Endometrium (tissue), 2 donors: ENCODE measurements at regions not wholly inside any gene's neighbourhood (a gene's known extent, or its start where the extent isn't known, plus 50 kb on each side); places are given as distances from the start of the nearest gene placed in this dataset.
"Not testable (repeated sequence)": the region's sequence is repeated elsewhere in the genome, so short reads cannot be mapped to it uniquely, and the experiment has no call there.

Experiments
- FAIRE-seq: peaks from 2 replicates; lab custom pipeline; 2012; peaks lifted over from hg19 to GRCh38; lab: Jason Lieb, UNC
- donor health status: control.
- donor health status: control.

DNA sequence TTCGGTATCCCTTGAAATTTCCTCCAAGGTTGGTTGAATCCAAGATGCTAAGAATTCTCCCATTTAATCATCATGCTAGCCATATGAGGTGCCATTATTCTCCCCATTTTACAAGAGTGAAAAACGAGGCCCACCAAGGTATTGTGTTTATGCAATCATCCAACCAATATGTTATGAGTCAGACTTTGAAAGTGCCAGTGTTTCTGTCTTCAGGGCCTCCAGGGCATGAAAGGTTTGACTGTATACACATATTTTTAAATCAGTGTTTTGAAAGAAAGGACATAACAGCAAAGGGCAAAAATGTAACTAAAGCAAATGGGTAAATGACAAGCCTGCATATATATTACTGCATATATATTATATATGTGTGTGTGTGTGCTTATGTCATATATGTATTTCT, 541.2 kb upstream of the SMIM31 start:
- FAIRE-seq: no peak

DNA sequence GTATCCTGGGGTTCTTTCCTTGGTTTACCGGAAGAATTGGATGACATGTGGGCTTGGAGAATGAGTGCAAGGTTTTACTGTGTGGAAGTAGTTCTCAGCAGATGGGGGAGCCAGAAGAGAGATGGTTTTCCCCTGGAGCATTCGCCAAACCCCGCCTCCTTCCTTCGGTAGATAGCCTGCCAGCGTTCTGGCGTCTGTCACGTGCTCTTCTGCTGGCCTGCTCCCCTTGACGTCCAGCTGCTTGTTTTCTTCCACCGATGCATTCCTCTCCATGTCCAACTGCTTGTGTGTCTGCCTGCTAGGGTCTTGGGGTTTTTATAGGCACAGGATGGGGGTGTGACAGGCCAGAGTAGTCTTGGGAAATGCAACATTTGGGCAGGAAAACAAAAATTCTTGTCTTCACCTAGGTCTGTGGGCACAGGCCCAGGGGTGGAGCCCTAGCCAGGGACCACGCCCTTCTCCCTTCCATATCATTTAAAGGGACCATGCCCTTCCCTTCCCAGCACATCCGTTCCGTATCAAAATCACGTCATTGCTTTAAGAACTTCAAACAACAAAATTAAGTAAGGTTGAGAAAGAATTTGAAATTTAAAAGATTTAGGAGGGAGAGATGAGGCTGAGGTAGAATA, 538.7 kb upstream of the SMIM31 start:
- FAIRE-seq: no peak

DNA sequence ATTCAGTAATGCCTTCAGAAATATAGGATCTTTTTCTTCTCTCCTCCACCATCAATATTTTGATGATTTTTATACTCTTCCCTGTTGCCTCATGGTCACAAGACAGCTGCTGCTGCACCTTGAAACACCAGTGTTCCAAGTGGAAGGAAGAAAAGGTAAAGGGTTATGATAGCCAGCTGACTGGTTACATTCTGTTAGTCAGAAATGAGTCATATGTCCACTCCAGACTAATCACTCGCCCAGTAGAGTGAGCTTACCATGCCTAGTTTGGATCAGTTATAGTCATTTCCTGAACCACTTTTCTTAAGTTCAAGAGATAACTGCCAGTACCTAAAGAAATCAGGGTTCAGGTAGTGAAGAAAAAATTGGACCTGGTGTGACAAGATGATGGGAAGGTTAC, 532.3 kb upstream of the SMIM31 start:
- FAIRE-seq: no peak

DNA sequence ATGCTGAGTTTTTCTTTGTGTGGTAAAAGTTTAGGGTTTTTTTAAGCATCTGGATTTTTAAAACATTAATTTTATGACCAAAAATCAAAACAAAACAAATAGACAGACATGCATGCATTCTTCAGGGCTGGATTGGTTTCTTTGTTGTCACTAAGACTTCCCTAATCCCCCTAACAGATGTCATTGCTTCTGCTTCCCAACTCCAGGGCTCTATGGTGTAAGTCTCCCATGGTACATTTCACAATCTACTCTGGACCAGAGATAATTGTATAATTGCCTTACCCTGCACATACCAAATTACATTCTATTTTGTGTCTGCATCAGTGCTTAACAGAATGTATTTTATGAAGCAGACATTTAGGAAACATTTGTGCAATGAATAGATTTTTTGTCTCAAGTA, 529.1 kb upstream of the SMIM31 start:
- peak; percentile 98 for FAIRE-seq

DNA sequence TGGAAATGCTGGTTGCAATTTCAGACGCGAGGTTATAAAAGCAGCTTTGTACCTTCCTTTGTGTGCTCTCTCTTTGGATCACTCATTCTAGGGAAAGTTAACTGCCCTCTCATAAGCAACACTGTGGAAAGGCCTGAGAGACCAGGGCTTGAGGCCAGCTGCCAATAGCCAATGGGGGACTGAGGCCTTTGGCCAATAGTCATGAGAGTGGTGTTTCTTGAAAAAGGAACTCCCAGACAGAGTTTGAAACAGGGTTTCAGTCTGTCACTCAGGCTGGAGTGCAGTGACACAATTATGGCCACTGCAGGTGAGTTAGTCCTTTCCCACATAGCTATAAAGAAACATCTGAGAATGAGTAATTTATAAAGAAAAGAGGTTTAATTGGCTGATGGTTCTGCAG, 524.7 kb upstream of the SMIM31 start:
- FAIRE-seq: no peak

DNA sequence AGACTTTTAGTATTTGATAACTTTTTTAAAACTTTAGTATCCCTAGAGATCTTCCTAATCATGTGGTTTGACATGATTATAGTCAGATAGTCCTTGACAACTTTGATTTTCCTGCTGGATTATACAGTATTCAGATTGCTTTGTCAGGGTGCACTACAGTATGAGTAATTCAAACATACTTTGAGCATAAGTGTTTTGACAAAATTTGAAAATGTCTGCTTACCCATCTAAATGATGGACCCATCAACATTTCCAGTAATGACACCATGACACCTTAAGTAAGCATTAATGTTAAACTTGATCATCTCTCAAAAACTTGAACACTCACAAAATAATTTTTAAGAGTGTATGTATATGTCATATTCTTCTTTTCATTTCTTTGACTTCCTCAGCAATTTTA, 514.5 kb upstream of the SMIM31 start:
- FAIRE-seq: no peak

DNA sequence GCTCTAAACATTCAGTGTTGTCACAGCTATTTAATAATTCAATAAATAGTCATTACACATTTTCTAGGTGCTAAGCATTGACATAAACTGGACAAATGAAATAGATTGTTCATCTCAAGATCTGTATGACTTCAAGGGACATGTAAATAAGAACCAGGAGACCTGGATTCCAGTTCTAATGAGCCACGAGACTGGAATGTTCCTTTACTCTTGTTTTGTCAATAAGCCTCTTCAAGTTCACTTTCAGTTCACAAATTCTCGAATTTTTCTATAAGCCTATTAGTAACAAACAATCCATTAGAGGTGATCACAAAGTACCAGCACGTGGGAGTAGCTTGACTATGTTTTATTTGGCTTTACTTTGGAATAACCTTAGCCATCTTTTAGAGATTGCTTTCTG, 514.0 kb upstream of the SMIM31 start:
- FAIRE-seq: no peak

DNA sequence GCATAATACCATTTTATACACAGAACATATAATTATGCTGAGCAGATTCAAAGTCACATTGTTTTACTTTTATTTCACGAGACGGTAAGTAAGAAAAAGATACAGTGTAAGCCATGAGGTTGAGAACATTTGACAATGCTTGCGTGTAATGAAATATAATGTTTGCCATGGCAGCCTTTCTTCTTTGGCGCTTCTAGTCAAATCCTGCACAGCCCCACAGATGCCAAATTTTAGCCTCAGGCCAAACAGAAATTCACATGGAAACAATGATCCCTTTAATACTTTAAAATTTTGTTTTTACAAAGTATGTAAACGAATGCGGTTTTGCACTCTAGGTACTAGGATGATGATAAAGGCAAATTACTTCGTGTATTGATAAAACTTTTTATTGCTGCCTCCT, 502.7 kb upstream of the SMIM31 start:
- FAIRE-seq: no peak

DNA sequence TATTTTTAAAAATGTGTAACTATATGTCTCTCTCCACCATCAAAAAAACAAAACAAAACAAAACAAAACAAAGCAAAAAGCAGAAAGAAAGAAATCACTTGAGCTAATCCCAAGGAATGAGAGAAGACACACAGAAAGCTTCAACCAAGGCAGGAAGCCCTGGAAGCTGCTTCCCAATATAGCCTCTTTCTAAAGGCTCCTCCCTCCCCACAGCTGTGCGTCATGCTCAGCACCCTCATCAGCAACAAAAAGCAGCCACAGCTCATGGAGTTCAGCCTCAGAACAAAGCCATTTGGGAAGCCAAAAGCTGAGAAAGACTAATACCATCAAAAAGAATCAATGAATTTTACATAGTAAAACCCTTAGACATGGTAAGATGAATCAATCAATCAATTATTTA, 501.6 kb upstream of the SMIM31 start:
- no peak for FAIRE-seq

DNA sequence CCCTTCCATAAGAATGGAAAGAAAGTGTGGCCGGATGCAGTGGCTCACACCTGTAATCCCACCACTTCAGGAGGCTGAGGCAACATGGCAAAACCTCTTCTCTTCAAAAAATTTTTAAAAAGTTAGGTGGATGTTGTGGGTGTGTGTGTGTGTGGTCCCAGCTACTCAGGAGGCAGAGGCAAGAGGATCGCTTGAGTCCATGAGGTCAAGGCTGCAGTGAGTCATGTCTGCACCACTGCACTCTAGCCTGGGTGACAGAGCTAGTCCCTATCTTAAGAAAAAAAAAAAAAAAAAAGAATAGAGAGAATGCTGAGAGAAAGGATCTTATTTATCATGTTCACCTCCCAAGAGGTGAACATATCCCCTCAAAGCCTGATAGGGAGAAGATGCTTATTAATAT, 492.1 kb upstream of the SMIM31 start:
- FAIRE-seq: no peak

DNA sequence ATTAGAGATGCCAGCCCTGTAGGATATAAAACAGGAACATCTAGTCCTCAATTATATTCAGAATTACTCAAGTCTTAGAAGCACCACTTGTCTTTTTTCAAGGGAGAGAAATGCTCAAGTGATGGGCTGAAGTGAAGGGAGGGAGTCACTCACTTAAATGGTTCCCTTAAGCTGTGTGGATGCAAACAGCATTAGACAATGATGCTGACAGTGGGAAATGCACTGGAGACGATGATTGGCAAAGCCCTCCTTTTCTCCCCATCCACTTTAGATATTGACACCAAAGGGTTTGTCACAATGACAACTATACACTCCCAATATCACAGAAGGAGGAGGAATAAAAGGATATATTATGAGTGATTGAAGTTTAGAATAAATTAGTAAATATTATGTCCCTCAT, 491.4 kb upstream of the SMIM31 start:
- FAIRE-seq: not testable (repeated sequence)

DNA sequence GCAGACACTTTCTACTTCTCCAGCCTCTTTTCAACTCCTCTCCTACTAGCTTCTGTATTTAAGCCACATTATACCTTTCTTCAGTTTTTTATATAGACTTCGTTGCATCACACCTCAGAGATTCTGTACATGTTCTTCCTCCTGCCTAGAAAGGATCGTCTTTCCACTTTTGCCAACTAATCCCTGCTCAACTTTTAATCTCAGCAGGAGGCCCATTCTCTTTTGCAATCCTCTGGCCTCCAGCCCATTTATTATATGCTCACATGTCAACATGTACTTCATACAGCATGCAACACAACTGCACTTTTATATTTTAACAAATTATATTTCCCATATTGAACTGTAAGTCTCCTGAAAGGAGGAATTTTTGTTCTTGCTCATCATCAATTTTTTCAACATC, 476.5 kb upstream of the SMIM31 start:
- not testable (repeated sequence) for FAIRE-seq

DNA sequence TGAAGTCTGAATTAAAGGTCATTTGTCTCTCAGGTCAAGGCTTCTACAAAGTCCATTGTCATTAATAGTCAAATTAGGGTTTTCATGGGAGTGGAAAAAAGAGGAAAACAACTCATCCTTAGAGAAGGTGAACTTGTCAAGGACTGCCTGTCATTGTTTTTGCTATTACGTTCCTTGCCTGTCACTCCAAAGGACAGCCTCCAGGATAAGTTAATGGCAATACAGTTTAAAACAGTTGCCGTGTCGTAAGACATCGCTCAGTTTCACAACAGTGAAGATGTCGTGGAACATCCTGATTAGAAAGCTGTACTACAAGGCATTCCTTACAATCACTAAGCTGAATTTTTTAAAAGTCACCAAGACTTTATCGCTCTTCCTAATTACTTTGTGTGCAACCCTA, 466.8 kb upstream of the SMIM31 start:
- FAIRE-seq: no peak

DNA sequence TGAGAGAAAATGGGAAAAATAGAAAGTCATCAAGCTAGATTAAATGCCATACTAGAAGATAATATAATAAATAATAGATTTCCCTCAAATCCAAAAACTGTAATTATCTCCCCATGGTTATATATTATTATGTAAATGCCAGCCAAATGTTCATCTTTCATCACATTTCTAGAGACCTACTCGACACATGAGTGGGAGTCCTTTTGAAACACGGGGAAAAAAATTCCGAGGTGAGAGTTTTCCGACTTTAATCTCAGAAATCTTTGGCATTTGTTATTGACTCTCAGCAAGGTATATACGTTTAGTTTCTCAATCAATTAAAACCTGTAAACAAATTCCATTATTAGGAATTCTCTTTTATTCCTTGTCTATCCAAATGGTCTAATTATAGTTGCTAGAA, 465.4 kb upstream of the SMIM31 start:
- FAIRE-seq: no peak

DNA sequence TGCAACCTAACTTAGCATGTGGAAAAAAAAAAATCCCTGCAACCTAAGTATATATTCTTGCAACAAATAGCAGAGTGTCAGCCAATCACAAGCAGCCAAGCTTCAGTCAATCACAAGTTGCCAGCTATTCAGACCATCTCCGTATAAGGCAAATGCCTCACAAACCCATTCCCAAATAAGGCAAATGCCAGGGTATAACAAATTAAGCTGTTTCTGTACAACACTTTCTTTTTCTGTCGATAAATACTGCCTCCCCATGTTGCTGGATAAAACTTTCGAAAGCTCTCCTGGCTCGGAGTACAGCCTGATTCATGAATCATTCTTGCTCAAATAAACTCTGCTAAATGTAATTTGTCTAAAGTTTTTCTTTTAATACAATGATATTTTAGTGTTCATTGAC, 460.7 kb upstream of the SMIM31 start:
- FAIRE-seq: no peak

DNA sequence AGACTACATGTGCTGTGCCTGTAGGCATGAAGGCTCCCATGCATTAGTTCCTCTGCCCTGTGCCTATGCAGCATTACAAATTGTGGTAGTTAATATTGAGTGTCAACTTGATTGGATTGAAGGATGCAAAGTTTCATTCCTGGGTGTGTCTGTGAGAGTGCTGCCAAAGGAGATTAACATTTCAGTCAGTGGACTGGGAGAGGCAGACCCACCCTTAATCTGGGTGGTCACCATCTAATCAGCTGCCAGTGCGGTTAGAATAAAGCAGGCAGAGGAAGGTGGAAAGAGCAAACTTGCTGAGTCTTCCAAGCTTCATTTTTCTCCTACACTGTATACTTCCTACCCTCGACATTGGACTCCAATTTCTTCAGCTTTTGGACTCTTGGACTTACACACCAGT, 460.2 kb upstream of the SMIM31 start:
- no peak for FAIRE-seq

DNA sequence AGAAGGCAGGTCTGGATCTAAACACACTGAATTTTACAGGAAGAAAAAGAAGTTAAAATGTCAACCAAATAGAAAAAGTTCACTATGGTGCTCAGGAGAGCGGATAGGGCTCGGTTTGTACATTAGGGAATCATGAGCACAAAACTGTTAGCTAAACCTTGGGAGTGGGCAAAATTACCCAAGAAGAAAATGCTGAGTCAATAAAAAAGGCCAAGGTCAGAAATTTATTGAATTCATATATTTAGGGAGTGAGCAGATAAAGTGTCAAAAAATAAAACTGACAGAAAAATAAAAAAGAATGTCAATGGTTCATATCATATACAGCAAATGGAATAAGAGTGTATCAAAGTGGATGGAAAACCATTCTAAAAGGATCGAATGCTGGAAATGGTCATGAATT, 452.5 kb upstream of the SMIM31 start:
- FAIRE-seq: no peak

DNA sequence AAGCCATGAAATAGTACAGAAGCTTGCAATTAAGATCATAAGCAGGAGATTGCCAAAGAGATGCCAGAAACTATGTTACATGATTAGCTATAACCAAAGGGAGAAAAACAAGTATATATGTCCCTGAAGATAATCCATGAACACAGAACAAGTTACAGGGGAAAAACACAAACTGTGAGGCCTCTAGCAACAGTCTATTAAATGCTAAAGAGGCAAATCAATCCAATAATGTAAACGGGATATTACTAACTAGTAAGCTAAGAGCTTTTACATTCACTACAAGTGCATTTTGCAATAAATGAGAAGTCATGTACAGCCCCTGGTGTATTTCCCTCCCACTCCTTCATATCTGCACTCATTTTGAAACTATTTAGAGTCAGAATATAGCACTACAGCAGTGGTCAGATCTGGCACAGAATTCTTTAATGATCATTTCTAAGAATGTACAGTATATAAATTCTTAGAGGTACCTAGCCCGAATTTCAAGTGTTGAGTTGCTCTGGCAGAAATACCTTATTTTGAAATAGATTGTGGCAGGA, 449.8 kb upstream of the SMIM31 start:
- no peak for FAIRE-seq

DNA sequence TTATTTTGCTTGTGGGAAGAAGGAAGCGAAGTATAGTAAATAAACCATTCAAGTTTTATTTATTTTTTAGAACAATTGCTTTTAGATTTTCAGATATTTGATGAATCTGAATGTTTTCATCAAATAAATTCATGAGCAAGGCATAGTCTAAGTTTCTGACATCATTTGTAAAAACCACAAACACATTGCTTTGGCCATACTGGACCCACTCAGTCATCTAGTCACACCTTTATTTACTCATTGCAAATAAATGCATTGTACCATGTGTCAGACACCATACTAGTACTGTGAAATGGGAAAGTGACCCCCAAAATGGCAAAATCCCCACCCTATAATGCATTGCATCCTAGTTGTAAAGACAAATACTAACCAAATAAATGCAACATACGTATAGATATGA, 449.1 kb upstream of the SMIM31 start:
- FAIRE-seq: no peak

DNA sequence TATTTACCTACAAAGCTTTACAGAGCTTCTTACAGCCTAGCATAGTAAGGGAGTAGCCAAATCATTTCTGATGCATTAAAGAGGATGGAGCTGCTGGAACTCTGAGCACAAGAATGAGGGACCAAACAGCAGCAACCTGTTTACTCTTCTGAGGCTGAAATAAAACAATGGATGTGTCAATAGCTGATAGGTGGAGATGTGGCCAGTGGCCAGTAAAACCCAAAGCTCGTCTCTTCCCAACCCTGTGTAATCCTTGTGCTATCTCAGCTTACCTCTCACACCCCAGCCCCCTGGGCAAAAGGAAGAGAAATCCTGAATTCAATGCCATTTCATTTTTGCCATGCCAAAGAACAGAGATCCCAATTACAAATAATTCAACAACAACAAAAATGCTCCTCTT, 446.7 kb upstream of the SMIM31 start:
- FAIRE-seq: no peak

DNA sequence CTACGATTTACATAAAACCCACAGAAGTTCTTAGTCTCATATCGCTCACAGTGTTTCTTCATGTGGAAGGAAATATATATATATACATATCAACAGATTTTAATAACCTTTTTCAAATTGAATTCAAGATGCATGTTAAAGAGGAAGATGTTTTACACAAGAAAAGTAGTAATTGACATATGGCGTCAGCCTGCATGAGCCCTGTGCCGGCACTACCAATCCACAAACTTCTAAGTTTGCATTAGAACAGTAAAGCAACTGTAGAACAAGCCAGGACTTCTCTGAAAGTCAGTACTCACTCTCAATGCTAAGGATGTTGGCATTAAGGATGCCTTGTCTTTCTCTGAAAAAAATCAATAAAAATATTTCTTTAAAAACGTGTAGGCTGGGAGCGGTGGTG, 441.3 kb upstream of the SMIM31 start:
- no peak for FAIRE-seq

DNA sequence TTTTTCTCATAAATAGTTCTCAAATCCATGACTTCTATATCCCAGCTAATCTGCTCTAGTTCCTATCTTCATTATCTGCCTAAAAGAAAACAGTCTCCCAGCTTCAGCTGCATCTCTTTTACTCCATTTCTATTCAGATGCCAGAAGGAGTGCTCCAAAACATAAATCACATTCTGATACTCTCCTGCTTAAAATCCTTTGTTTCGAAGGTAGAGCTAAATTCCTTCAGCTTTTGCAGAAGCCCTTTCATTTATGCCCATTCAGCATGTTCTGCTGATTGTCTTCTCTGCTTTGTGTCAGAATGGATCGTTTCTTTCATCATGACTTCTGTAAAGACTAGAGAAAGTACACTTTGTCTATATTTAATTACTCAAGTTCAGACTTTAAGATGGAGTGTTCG, 440.1 kb upstream of the SMIM31 start:
- FAIRE-seq: no peak

DNA sequence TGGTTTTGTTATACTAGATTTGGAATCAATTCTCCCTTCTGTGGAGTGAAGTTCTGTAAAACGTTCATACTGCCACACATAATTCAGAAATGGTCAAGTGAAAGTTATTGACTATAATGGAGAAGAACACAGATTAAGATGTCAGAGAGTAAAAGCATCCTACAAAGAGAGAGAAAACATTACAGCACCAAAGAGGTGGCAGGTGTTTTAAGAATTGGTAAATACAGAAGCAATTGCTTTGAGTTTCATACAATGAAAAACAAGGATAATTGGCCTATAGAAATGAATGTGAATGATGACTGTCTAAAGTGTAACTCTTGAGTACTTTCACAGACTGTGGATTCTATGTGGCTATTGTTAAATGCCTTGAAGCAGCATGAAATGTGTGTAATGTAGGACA, 435.6 kb upstream of the SMIM31 start:
- FAIRE-seq: no peak

DNA sequence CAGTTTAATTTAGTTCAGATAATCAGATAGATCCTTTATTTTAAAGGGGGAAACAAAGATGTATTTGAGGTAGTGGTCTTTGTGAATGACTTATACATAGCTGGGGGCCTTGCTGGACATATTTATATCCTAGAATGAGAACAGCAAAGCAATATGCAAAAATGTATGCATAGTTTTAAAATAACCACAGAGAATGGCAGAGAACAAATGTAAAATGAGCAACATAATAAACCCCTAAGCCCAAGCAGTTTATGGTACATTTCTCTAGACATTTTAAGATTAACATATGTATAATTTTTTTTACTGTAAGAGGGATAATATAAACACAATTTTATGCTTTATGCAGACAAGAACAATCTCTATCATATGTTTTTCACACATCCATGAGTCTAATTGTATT, 434.2 kb upstream of the SMIM31 start:
- FAIRE-seq: no peak

DNA sequence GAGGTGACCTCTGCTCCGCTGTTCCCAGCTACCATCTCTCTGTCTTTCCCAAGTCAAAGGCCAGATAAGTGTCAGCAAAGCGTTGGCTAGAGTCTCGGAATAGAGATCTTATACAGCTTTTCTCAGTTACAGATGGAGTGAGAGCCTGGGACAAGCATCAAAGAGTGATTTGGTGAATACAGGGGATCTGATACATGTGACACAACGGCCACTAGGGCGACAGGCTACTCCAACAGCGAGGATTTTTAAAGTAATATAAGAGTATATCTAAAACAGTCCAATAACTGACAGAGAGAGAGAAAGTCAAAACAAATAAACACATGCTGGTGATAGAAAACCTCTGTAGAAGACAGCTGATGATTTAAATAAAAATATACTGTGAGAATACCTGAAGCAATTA, 433.1 kb upstream of the SMIM31 start:
- FAIRE-seq: no peak
